ENCODE measurements at regions not wholly inside any gene's neighbourhood (a gene's known extent, or its start where the extent isn't known, plus 50 kb on each side); places are given as distances from the start of the nearest gene placed in this dataset.

GRCh38 chr3:66722675-66723074 lies 221.9 kb upstream of the LRIG1 start:
- Histone ChIP-seq H3K9me3 (ENCODE audit: low read length) (no peaks in the 10 kb centered on the region), H3K9me2 (ENCODE audit: insufficient read depth, low read length) (no peaks in the 10 kb centered on the region), H3K79me2 (ENCODE audit: insufficient read depth, low read depth, low read length) (no peaks in the 10 kb centered on the region), H2AFZ (ENCODE audit: low read length) (no peak overlapping the region), H3K4me2 (ENCODE audit: low read length) (no peak overlapping the region), H3K4me1 (ENCODE audit: insufficient read depth, low read length, poor library complexity, severe bottlenecking) (no peaks in the 10 kb centered on the region), H3K27ac (ENCODE audit: low read depth, low read length, poor library complexity, severe bottlenecking) (no peak overlapping the region), H3K36me3 (ENCODE audit: insufficient read depth, low read length) (no peaks in the 10 kb centered on the region), H4K20me1 (ENCODE audit: insufficient read depth, low read length) (no peaks in the 10 kb centered on the region), H3K4me3 (ENCODE audit: low read depth, low read length, poor library complexity, severe bottlenecking) (no peak overlapping the region)
- BruUV-seq (replicated peaks) = no TSS peak
- TF ChIP-seq EZH2phosphoT487 (IDR thresholded peaks at IDR 0.05; ENCODE audit: borderline replicate concordance, low read depth, low read length) = no peak
- no peak for TF ChIP-seq CTCF (conservative IDR thresholded peaks at IDR 0.05; ENCODE audit: low read length)
- POLR2A ChIA-PET = no interaction called here
- DNase-seq (ENCODE audit: low spot score) = no peak
- intact Hi-C loops (cut with micrococcal nuclease; ENCODE audit: unreplicated experiment) = no loop called here
- CTCF ChIA-PET (ENCODE audit: unreplicated experiment) = no interaction called here

- no peaks in the 10 kb centered on the region for H3K9me3 ChIP-seq (ENCODE audit: low read length)
- no peaks in the 10 kb centered on the region for H3K4me1 ChIP-seq (ENCODE audit: insufficient read depth, low read length, poor library complexity, severe bottlenecking)
- H4K20me1 ChIP-seq (ENCODE audit: insufficient read depth, low read length) = no peaks in the 10 kb centered on the region
- no peak overlapping the region for H2AFZ ChIP-seq (ENCODE audit: low read length)
- BruUV-seq (replicated peaks) = no TSS peak
- H3K9me2 ChIP-seq (ENCODE audit: insufficient read depth, low read length) = no peaks in the 10 kb centered on the region
- H3K36me3 ChIP-seq (ENCODE audit: insufficient read depth, low read length) = no peaks in the 10 kb centered on the region
- TF ChIP-seq CTCF (conservative IDR thresholded peaks at IDR 0.05; ENCODE audit: low read length) (no peak), EZH2phosphoT487 (IDR thresholded peaks at IDR 0.05; ENCODE audit: borderline replicate concordance, low read depth, low read length) (no peak)
- H3K27ac ChIP-seq (ENCODE audit: low read depth, low read length, poor library complexity, severe bottlenecking) = no peak overlapping the region
- H3K4me2 ChIP-seq (ENCODE audit: low read length) = no peak overlapping the region
- intact Hi-C loops (cut with micrococcal nuclease; ENCODE audit: unreplicated experiment) = no loop called here
- H3K79me2 ChIP-seq (ENCODE audit: insufficient read depth, low read depth, low read length) = no peaks in the 10 kb centered on the region
- CTCF ChIA-PET (ENCODE audit: unreplicated experiment) = no interaction called here
- POLR2A ChIA-PET = no interaction called here
- DNase-seq (ENCODE audit: low spot score) = no peak
- H3K4me3 ChIP-seq (ENCODE audit: low read depth, low read length, poor library complexity, severe bottlenecking) = no peak overlapping the region
Observed at GRCh38 chr3:66723231-66723630, 222.4 kb upstream of the LRIG1 start.

GRCh38 chr3:66729687-66730393 lies 229.0 kb upstream of the LRIG1 start:
- CTCF ChIA-PET (ENCODE audit: unreplicated experiment) = no interaction called here
- no peaks in the 10 kb centered on the region for H4K20me1 ChIP-seq (ENCODE audit: insufficient read depth, low read length)
- no peak overlapping the region for H3K4me3 ChIP-seq (ENCODE audit: low read depth, low read length, poor library complexity, severe bottlenecking)
- no peak for DNase-seq (ENCODE audit: low spot score)
- no peaks in the 10 kb centered on the region for H3K4me1 ChIP-seq (ENCODE audit: insufficient read depth, low read length, poor library complexity, severe bottlenecking)
- no peaks in the 10 kb centered on the region for H3K79me2 ChIP-seq (ENCODE audit: insufficient read depth, low read depth, low read length)
- no peak overlapping the region for H3K4me2 ChIP-seq (ENCODE audit: low read length)
- no peaks in the 10 kb centered on the region for H3K36me3 ChIP-seq (ENCODE audit: insufficient read depth, low read length)
- intact Hi-C loops (cut with micrococcal nuclease; ENCODE audit: unreplicated experiment) = no loop called here
- TF ChIP-seq EZH2phosphoT487 (IDR thresholded peaks at IDR 0.05; ENCODE audit: borderline replicate concordance, low read depth, low read length) (no peak), CTCF (conservative IDR thresholded peaks at IDR 0.05; ENCODE audit: low read length) (no peak)
- no peak overlapping the region for H2AFZ ChIP-seq (ENCODE audit: low read length)
- BruUV-seq (replicated peaks) = no TSS peak
- POLR2A ChIA-PET = interaction anchor here (0.6 kb wide), 1 partner anchor 1196 kb away, joined by 3 read pairs; no protein-coding TSS in a partner anchor
- H3K9me2 ChIP-seq (ENCODE audit: insufficient read depth, low read length) = no peaks in the 10 kb centered on the region
- H3K27ac ChIP-seq (ENCODE audit: low read depth, low read length, poor library complexity, severe bottlenecking) = no peak overlapping the region
- no peaks in the 10 kb centered on the region for H3K9me3 ChIP-seq (ENCODE audit: low read length)
